Left ventricle myocardium inferior (tissue), 1 donor: ENCODE measurements at regions not wholly inside any gene's neighbourhood (a gene's known extent, or its start where the extent isn't known, plus 50 kb on each side); places are given as distances from the start of the nearest gene placed in this dataset.

Experiments
- DNase-seq: peaks from one replicate; pipeline ENCODE4 v3.0.0-alpha.2; 2020
- H3K27ac ChIP-seq: fragments of 200-600 bp; replicated peaks from 2 replicates; pipeline ENCODE4 v1.8.0; 2021
- H3K27me3 ChIP-seq: fragments of 200-600 bp; 2 replicates; pipeline ENCODE4 v1.8.0; 2021; ENCODE audit warnings: low read depth
- H3K36me3 ChIP-seq: fragments of 200-600 bp; 2 replicates; pipeline ENCODE4 v1.8.0; 2021
- H3K4me1 ChIP-seq: fragments of 200-600 bp; 2 replicates; pipeline ENCODE4 v1.8.0; 2021
- H3K4me3 ChIP-seq: fragments of 200-600 bp; 2 replicates; pipeline ENCODE4 v1.8.0; 2021; ENCODE audit warnings: mild to moderate bottlenecking, moderate library complexity
- H3K9me3 ChIP-seq: fragments of 200-600 bp; replicated peaks from 2 replicates; pipeline ENCODE4 v1.8.0; 2021
- CTCF ChIP-seq: fragments of 200-600 bp; IDR thresholded peaks from 2 replicates; pipeline ENCODE4 v1.8.0; 2021; ENCODE audit warnings: antibody characterized with exemption, mild to moderate bottlenecking, borderline replicate concordance
- intact Hi-C: fragments of 100-400 bp; cut with micrococcal nuclease; formaldehyde crosslinking; loops from one replicate; pipeline ENCODE4 v1.11.0; 2022
- donor health status: DM: no; HTN: yes; CAD: no; lungs with severe emphysema.

- Histone ChIP-seq H3K9me3 (peaks cover 3% of the 10 kb centered on the region), H3K4me3 (no peak overlapping the region), H3K27ac (no peak overlapping the region), H3K27me3 (peaks cover 29% of the 10 kb centered on the region), H3K36me3 (no peaks in the 10 kb centered on the region), H3K4me1 (peaks cover 6% of the 10 kb centered on the region)
- intact Hi-C loops = no loop called here
- no peak for TF ChIP-seq CTCF
- DNase-seq = no peak
These were observed 138.1 kb downstream of the C5orf15 start for GRCh38 chr5:133830281-133830680.

- Histone ChIP-seq H3K27me3 (peaks cover 24% of the 10 kb centered on the region), H3K27ac (no peak overlapping the region), H3K36me3 (no peaks in the 10 kb centered on the region), H3K4me3 (no peak overlapping the region), H3K9me3 (peaks cover 3% of the 10 kb centered on the region), H3K4me1 (peaks cover 11% of the 10 kb centered on the region)
- intact Hi-C loops = no loop called here
- no peak for DNase-seq
- no peak for TF ChIP-seq CTCF
These were observed 138.6 kb downstream of the C5orf15 start for GRCh38 chr5:133829786-133830185.

- no peak for DNase-seq
- H3K27me3 ChIP-seq = peaks cover 24% of the 10 kb centered on the region
- peaks cover 3% of the 10 kb centered on the region for H3K9me3 ChIP-seq
- H3K4me1 ChIP-seq = peaks cover 11% of the 10 kb centered on the region
- no peak overlapping the region for H3K27ac ChIP-seq
- intact Hi-C loops = no loop called here
- H3K4me3 ChIP-seq = no peak overlapping the region
- no peak for TF ChIP-seq CTCF
- H3K36me3 ChIP-seq = no peaks in the 10 kb centered on the region
These were observed 139.7 kb downstream of the C5orf15 start for GRCh38 chr5:133828722-133829121.

GRCh38 chr5:133827830-133828229, 140.6 kb downstream of the C5orf15 start:
- H3K4me1 ChIP-seq = peaks cover 11% of the 10 kb centered on the region
- H3K4me3 ChIP-seq = no peak overlapping the region
- intact Hi-C loops = no loop called here
- H3K27me3 ChIP-seq = peaks cover 24% of the 10 kb centered on the region
- H3K36me3 ChIP-seq = no peaks in the 10 kb centered on the region
- peaks cover 3% of the 10 kb centered on the region for H3K9me3 ChIP-seq
- H3K27ac ChIP-seq = no peak overlapping the region
- TF ChIP-seq CTCF = no peak
- no peak for DNase-seq

- Histone ChIP-seq H3K9me3 (peaks cover 3% of the 10 kb centered on the region), H3K4me3 (no peak overlapping the region), H3K36me3 (no peaks in the 10 kb centered on the region), H3K4me1 (peaks cover 11% of the 10 kb centered on the region), H3K27ac (no peak overlapping the region), H3K27me3 (peaks cover 22% of the 10 kb centered on the region)
- TF ChIP-seq CTCF = no peak
- intact Hi-C loops = no loop called here
- DNase-seq = no peak
These were observed 141.4 kb downstream of the C5orf15 start for GRCh38 chr5:133827011-133827410.

GRCh38 chr5:133825631-133826289, 142.7 kb downstream of the C5orf15 start:
- Histone ChIP-seq H3K27ac (no peak overlapping the region), H3K4me3 (no peak overlapping the region), H3K9me3 (peaks cover 3% of the 10 kb centered on the region), H3K4me1 (peaks cover 22% of the 10 kb centered on the region), H3K36me3 (no peaks in the 10 kb centered on the region), H3K27me3 (peaks cover 17% of the 10 kb centered on the region)
- no peak for TF ChIP-seq CTCF
- no peak for DNase-seq
- intact Hi-C loops = no loop called here
